Heart left ventricle (tissue), 16 donors: ENCODE measurements at regions not wholly inside any gene's neighbourhood (a gene's known extent, or its start where the extent isn't known, plus 50 kb on each side); places are given as distances from the start of the nearest gene placed in this dataset.

Source experiments
- ATAC-seq, 4 donors: fragments of 200-7000 bp; cut with Tn5 transposase; one replicate each; pipeline ENCODE4 v1.9.1; 2020 to 2022; ENCODE audit warnings: moderate library complexity in 4 of 4, mild to moderate bottlenecking in 3 of 4, moderate number of reproducible peaks in 1 of 4
- DNase-seq, 5 donors: peaks; one replicate each; pipeline ENCODE4 v3.0.0-alpha.2; 2020
- H3K27ac ChIP-seq, 12 donors: fragments of 200-600 bp; sonication (generic) in 4 of 12; one replicate each; pipeline versions ENCODE4 v1.5.0 to v1.8.0; 2016 to 2022; ENCODE audit warnings: mild to moderate bottlenecking in 2 of 12
- H3K27me3 ChIP-seq, 9 donors: fragments of 200-600 bp; sonication (generic) in 2 of 9; one replicate each; pipeline versions ENCODE4 v1.5.1 to v1.8.0; 2016 to 2022; ENCODE audit warnings: mild to moderate bottlenecking in 3 of 9
- H3K36me3 ChIP-seq, 9 donors: fragments of 200-600 bp; sonication (generic) in 2 of 9; one replicate each; pipeline versions ENCODE4 v1.5.0 to v1.8.0; 2018 to 2022; ENCODE audit warnings: mild to moderate bottlenecking in 2 of 9
- H3K4me1 ChIP-seq, 12 donors: fragments of 200-600 bp; sonication (generic) in 4 of 12; one replicate each; pipeline versions ENCODE4 v1.5.0 to v1.8.0; 2016 to 2022; ENCODE audit warnings: mild to moderate bottlenecking in 3 of 12
- H3K4me3 ChIP-seq, 12 donors: fragments of 200-600 bp; sonication (generic) in 4 of 12; one replicate each; pipeline versions ENCODE4 v1.5.0 to v1.8.0; 2017 to 2022; ENCODE audit warnings: mild to moderate bottlenecking in 9 of 12, moderate library complexity in 4 of 12
- H3K9me3 ChIP-seq, 12 donors: fragments of 200-600 bp; sonication (generic) in 4 of 12; one replicate each; pipeline versions ENCODE4 v1.5.0 to v1.8.0; 2016 to 2022; ENCODE audit warnings: mild to moderate bottlenecking in 1 of 12
- CTCF ChIP-seq, 12 donors: fragments of 200-600 bp; sonication (generic) in 4 of 12; IDR thresholded peaks; one replicate each; pipeline versions ENCODE4 v1.5.0 to v1.8.0; 2018 to 2022; ENCODE audit warnings: antibody characterized with exemption in 12 of 12, mild to moderate bottlenecking in 5 of 12
- POLR2A ChIP-seq, 2 donors: fragments of 450-650 bp; IDR thresholded peaks; one replicate each; pipeline ENCODE4 v1.6.1; 2017; ENCODE audit warnings: antibody characterized with exemption in 2 of 2, mild to moderate bottlenecking in 2 of 2, moderate library complexity in 2 of 2
- WGBS, 4 donors: extraction: QIAGEN DNeasy Blood & Tissue Kit in 2 of 4; methylation state at CpG; one replicate each; pipeline versions ENCODE4 v1.1.5 to v1.1.7; 2013 to 2018; 5-methylcytosine and 5-hydroxymethylcytosine counted together
- intact Hi-C, 10 donors: fragments of 100-400 bp; cut with DNase I; formaldehyde crosslinking; loops; one replicate each; pipeline versions ENCODE4 v1.11.1 to v1.14.2; 2022
- donor health status: ischemic (EF 13 %, LVEDD 7.1; RV severe dilation, severe dysfunction).
- donor health status: healthy with polysubstance abuse.
- donor health status: DM: no; HTN: yes; CAD: no.
- donor health status: DM: no; HTN: no; CAD: no.
- donor health status: ischemic (EF 25% LVEDD 6.9; RV normal size, moderate dysfunction).
- donor health status: ischemic (EF 25% LVEDD 5.7; RV mildly dilated, moderate dysfunction).
- donor health status: healthy.
- donor health status: DM: yes; HTN: yes; CAD: no.
- donor health status: ischemic (EF 35%, LVEDD 5.7; RV mildly dilated, moderate dysfunction).
- donor health status: nonischemic (EF 11% LVEDD 7.7; RV severe dilation, severe dysfunction).
- donor health status: DM: yes; HTN: yes; CAD: no.
- donor health status: PGD.
- donor health status: ischemic (EF 29% LVEDD 5.4; RV normal size, mild dysfunction).
- donor health status: nonischemic (EF 23%, LVEDD 6.1; RV moderate dilation, normal function).

GRCh38 chr1:18045621-18046020, 62.0 kb upstream of the IGSF21 start:
- intact Hi-C loops: no loop called here
- ATAC-seq (no peak), DNase-seq (no peak)
- 42 to 68% (median 55%) methylated on average over 3 to 8 of the region's 8 CpGs for WGBS, 4 donors
- H3K9me3 ChIP-seq: no peaks in the 10 kb centered on the region
- H3K36me3 ChIP-seq: no peaks in the 10 kb centered on the region
- H3K4me3 ChIP-seq: no peak overlapping the region
- no peaks in the 10 kb centered on the region for H3K4me1 ChIP-seq
- no peak overlapping the region for H3K27ac ChIP-seq
- no peak for TF ChIP-seq POLR2A (IDR thresholded peaks at IDR 0.05)
- TF ChIP-seq CTCF (IDR thresholded peaks at IDR 0.05): no peak
- H3K27me3 ChIP-seq: peaks cover 0 to 34% (median 5%) of the 10 kb centered on the region in 9 donors

GRCh38 chr1:18047122-18047521, 60.5 kb upstream of the IGSF21 start:
- ATAC-seq: no peak
- no peaks in the 10 kb centered on the region for H3K4me1 ChIP-seq
- WGBS, 4 donors: 83 to 88% (median 86%) methylated on average over 3 of the region's 3 CpGs
- no peaks in the 10 kb centered on the region for H3K36me3 ChIP-seq
- peaks cover 0 to 35% (median 5%) of the 10 kb centered on the region in 9 donors for H3K27me3 ChIP-seq
- no peak overlapping the region for H3K4me3 ChIP-seq
- intact Hi-C loops: no loop called here
- H3K9me3 ChIP-seq: no peaks in the 10 kb centered on the region
- no peak overlapping the region for H3K27ac ChIP-seq
- DNase-seq: no peak
- TF ChIP-seq CTCF (IDR thresholded peaks at IDR 0.05) (no peak), POLR2A (IDR thresholded peaks at IDR 0.05) (no peak)

- Histone ChIP-seq H3K27ac (no peak overlapping the region), H3K9me3 (no peaks in the 10 kb centered on the region), H3K27me3 (peaks cover 0 to 32% (median 0%) of the 10 kb centered on the region in 9 donors), H3K4me1 (no peaks in the 10 kb centered on the region), H3K36me3 (no peaks in the 10 kb centered on the region), H3K4me3 (no peak overlapping the region)
- WGBS, 4 donors: 87 to 97% (median 96%) methylated on average over 1 of the region's 1 CpG
- intact Hi-C loops: no loop called here
- TF ChIP-seq CTCF (IDR thresholded peaks at IDR 0.05): no peak
- TF ChIP-seq POLR2A (IDR thresholded peaks at IDR 0.05): no peak
- DNase-seq: no peak
- no peak for ATAC-seq
These were observed 58.4 kb upstream of the IGSF21 start for GRCh38 chr1:18049228-18049627.

- no peak for DNase-seq
- Histone ChIP-seq H3K4me1 (no peaks in the 10 kb centered on the region), H3K4me3 (no peak overlapping the region), H3K27me3 (peaks cover 0 to 44% (median 3%) of the 10 kb centered on the region in 9 donors), H3K36me3 (no peaks in the 10 kb centered on the region), H3K27ac (no peak overlapping the region), H3K9me3 (no peaks in the 10 kb centered on the region)
- intact Hi-C loops: no loop called here
- ATAC-seq: no peak
- WGBS, 4 donors: 78 to 83% (median 80%) methylated on average over 8 of the region's 8 CpGs
- TF ChIP-seq POLR2A (IDR thresholded peaks at IDR 0.05): no peak
- TF ChIP-seq CTCF (IDR thresholded peaks at IDR 0.05): no peak
These were observed 54.9 kb upstream of the IGSF21 start for GRCh38 chr1:18052671-18053070.
